Loucy (cell line): ENCODE measurements at regions not wholly inside any gene's neighbourhood (a gene's known extent, or its start where the extent isn't known, plus 50 kb on each side); places are given as distances from the start of the nearest gene placed in this dataset.

Experiments
- H2AFZ ChIP-seq: fragments of 200-600 bp; sonication (generic); 2 replicates; pipeline ENCODE4 v1.6.0; 2016; ENCODE audit warnings: antibody characterized with exemption, mild to moderate bottlenecking, low read length, moderate library complexity
- H3F3A ChIP-seq: fragments of 200-600 bp; 2 replicates; pipeline ENCODE4 v1.6.0; 2016; ENCODE audit warnings: antibody characterized with exemption, low read depth, mild to moderate bottlenecking
- H3K27me3 ChIP-seq: fragments of 200-600 bp; sonication (generic); 2 replicates; pipeline ENCODE4 v1.6.1; 2014; ENCODE audit warnings: low read length, mild to moderate bottlenecking; ENCODE audit not compliant: insufficient read depth, poor library complexity, severe bottlenecking
- H3K36me3 ChIP-seq: fragments of 200-600 bp; sonication (generic); 2 replicates; pipeline ENCODE4 v1.6.1; 2016; ENCODE audit warnings: low read length; ENCODE audit not compliant: insufficient read depth
- H3K4me1 ChIP-seq: fragments of 200-600 bp; sonication (generic); 2 replicates; pipeline ENCODE4 v1.5.1; 2014; ENCODE audit warnings: low read length, mild to moderate bottlenecking; ENCODE audit not compliant: insufficient read depth, poor library complexity, severe bottlenecking
- H3K4me2 ChIP-seq: fragments of 200-600 bp; sonication (generic); 2 replicates; pipeline ENCODE4 v1.6.0; 2014; ENCODE audit warnings: antibody characterized with exemption, low read length, low read depth, mild to moderate bottlenecking; ENCODE audit not compliant: poor library complexity, severe bottlenecking
- H3K4me3 ChIP-seq: fragments of 200-600 bp; sonication (generic); 2 replicates; pipeline ENCODE4 v1.5.1; 2014; ENCODE audit warnings: low read length, mild to moderate bottlenecking, mixed read lengths; ENCODE audit not compliant: poor library complexity, severe bottlenecking
- H3K79me2 ChIP-seq: fragments of 200-600 bp; sonication (generic); 2 replicates; pipeline ENCODE4 v1.6.1; 2014; ENCODE audit warnings: low read length; ENCODE audit not compliant: insufficient read depth
- H3K9ac ChIP-seq: fragments of 200-600 bp; sonication (generic); 2 replicates; pipeline ENCODE4 v1.6.0; 2014; ENCODE audit warnings: mild to moderate bottlenecking, low read depth, low read length, moderate library complexity; ENCODE audit not compliant: poor library complexity, severe bottlenecking
- H3K9me2 ChIP-seq: fragments of 200-600 bp; sonication (generic); replicated peaks from 2 replicates; pipeline ENCODE4 v1.6.1; 2016; ENCODE audit warnings: low read depth, low read length, mixed read lengths
- H3K9me3 ChIP-seq: fragments of 200-600 bp; sonication (generic); 2 replicates; pipeline ENCODE4 v1.6.1; 2014; ENCODE audit warnings: mild to moderate bottlenecking, antibody characterized with exemption, low read length, low read depth; ENCODE audit not compliant: insufficient read depth
- H4K20me1 ChIP-seq: fragments of 200-600 bp; sonication (generic); 2 replicates; pipeline ENCODE4 v1.6.0; 2014; ENCODE audit warnings: antibody characterized with exemption, low read length, mild to moderate bottlenecking; ENCODE audit not compliant: insufficient read depth, poor library complexity, severe bottlenecking
- EZH2phosphoT487 ChIP-seq: fragments of 200-600 bp; IDR thresholded peaks from 2 replicates; pipeline ENCODE4 v1.6.1; 2018; ENCODE audit warnings: antibody characterized with exemption, mild to moderate bottlenecking, moderate library complexity, borderline replicate concordance
- TF ChIP-seq, protein P1 (sequence below): fragments of 200-600 bp; sonication (generic); conservative IDR thresholded peaks from 2 replicates; pipeline ENCODE4 v1.5.1; 2014; ENCODE audit warnings: mild to moderate bottlenecking, antibody characterized with exemption, low read length

DNA sequence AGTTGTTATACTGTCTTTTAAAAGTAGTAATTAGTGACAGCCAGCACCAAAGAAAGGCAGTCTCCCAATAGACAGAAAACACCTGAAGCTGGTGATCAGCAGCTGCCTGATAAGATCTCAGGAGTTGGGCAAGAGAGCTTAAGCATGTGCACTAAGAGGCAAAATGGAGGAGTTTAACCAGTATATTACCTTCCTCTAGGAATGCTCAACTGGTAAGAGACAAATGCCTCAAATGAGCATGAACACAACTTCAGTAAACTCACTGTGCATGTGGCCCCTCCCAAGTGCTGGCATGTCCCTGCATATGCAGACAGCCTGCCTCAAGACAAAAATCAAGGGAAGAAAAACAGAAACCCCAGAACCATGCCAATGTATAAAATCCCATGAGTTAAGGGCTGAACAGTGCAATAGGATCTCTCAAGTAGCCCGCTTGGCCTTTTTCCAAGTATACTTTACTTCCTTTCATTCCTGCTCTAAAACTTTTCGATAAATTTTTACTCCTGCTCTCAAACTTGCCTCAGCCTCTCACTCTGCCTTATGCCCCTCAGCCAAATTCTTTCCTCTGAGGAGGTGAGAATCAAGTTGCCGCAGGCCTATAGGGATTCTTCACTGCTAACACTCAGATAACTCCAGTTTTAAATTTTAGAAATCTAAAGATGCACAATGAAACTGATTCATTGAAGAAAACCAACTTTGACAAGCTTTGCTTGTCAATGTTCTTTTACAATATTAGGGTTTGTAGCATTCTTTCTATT is 724.8 kb upstream of the RIOK2 start:
- Histone ChIP-seq H4K20me1 (no peaks in the 10 kb centered on the region), H3K4me2 (no peak overlapping the region), H3K36me3 (no peaks in the 10 kb centered on the region), H3K9me3 (no peaks in the 10 kb centered on the region), H3K4me1 (no peaks in the 10 kb centered on the region), H3K79me2 (no peaks in the 10 kb centered on the region), H3K27me3 (no peaks in the 10 kb centered on the region), H3K9me2 (no peaks in the 10 kb centered on the region), H3F3A (no peaks in the 10 kb centered on the region), H3K9ac (no peak overlapping the region), H2AFZ (no peak overlapping the region), H3K4me3 (no peak overlapping the region)
- TF ChIP-seq, protein P1, sequence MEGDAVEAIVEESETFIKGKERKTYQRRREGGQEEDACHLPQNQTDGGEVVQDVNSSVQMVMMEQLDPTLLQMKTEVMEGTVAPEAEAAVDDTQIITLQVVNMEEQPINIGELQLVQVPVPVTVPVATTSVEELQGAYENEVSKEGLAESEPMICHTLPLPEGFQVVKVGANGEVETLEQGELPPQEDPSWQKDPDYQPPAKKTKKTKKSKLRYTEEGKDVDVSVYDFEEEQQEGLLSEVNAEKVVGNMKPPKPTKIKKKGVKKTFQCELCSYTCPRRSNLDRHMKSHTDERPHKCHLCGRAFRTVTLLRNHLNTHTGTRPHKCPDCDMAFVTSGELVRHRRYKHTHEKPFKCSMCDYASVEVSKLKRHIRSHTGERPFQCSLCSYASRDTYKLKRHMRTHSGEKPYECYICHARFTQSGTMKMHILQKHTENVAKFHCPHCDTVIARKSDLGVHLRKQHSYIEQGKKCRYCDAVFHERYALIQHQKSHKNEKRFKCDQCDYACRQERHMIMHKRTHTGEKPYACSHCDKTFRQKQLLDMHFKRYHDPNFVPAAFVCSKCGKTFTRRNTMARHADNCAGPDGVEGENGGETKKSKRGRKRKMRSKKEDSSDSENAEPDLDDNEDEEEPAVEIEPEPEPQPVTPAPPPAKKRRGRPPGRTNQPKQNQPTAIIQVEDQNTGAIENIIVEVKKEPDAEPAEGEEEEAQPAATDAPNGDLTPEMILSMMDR = no peak
- TF ChIP-seq EZH2phosphoT487 = no peak

DNA sequence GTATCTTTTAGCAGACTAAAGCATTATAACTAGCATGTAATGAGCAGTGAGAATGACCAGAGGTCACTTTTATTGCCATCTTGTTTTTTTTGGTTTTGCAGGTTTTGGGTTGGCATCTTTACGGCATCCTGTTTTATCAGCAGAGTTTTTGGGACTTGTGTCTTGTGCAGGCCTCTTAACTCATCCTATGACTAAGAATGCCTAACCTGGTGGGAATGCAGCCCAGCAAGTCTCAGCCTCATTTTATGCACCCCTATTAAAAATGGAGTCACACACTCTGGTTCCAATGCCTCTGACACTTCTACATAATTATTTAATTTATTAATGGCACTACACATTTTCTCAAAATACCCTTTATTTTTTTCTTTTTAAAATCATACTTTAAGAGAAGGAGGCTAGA is 726.5 kb upstream of the RIOK2 start:
- H3K79me2 ChIP-seq = no peaks in the 10 kb centered on the region
- H2AFZ ChIP-seq = no peak overlapping the region
- no peaks in the 10 kb centered on the region for H3K4me1 ChIP-seq
- H3K36me3 ChIP-seq = no peaks in the 10 kb centered on the region
- H3K4me2 ChIP-seq = no peak overlapping the region
- no peaks in the 10 kb centered on the region for H3K9me3 ChIP-seq
- no peaks in the 10 kb centered on the region for H3F3A ChIP-seq
- H4K20me1 ChIP-seq = no peaks in the 10 kb centered on the region
- H3K9ac ChIP-seq = no peak overlapping the region
- H3K4me3 ChIP-seq = no peak overlapping the region
- no peaks in the 10 kb centered on the region for H3K9me2 ChIP-seq
- TF ChIP-seq, protein P1 = no peak
- TF ChIP-seq EZH2phosphoT487 = no peak
- no peaks in the 10 kb centered on the region for H3K27me3 ChIP-seq

DNA sequence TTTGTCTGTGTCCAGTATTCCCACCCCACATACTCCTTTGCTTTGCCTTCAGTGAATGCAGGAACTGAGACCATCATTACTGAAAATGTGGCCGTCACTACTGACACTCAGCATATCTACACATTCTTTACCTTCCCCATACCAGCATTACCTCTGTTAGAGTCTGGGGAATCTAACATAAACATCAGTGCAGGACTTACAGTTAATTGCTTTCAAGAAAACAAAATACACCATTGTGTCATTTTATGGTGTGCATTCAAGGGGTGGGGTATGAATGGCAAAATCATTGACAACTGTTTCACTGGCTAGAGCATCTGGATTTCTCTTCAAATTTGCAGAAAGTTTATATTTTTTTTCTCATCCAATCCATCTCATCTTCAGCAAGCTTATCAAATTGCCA is 731.4 kb upstream of the RIOK2 start:
- Histone ChIP-seq H3K9me2 (no peaks in the 10 kb centered on the region), H3K27me3 (no peaks in the 10 kb centered on the region), H3K36me3 (no peaks in the 10 kb centered on the region), H3K79me2 (no peaks in the 10 kb centered on the region), H3F3A (no peaks in the 10 kb centered on the region), H2AFZ (no peak overlapping the region), H4K20me1 (no peaks in the 10 kb centered on the region), H3K9me3 (no peaks in the 10 kb centered on the region), H3K4me3 (no peak overlapping the region), H3K4me2 (no peak overlapping the region), H3K9ac (no peak overlapping the region), H3K4me1 (no peaks in the 10 kb centered on the region)
- TF ChIP-seq, protein P1 = no peak
- TF ChIP-seq EZH2phosphoT487 = no peak
